ENCODE measurements at regions not wholly inside any gene's neighbourhood (a gene's known extent, or its start where the extent isn't known, plus 50 kb on each side); places are given as distances from the start of the nearest gene placed in this dataset.

- TF ChIP-seq CTCF (conservative IDR thresholded peaks at IDR 0.05; ENCODE audit: low read depth, low read length) (no peak), EZH2 (IDR thresholded peaks at IDR 0.05; ENCODE audit: borderline replicate concordance, low read depth, low read length, poor library complexity, severe bottlenecking) (no peak)
Observed at GRCh38 chr10:34041871-34042270, 707.4 kb upstream of the NRP1 start.
